HS-5 (cell line): ENCODE measurements at regions not wholly inside any gene's neighbourhood (a gene's known extent, or its start where the extent isn't known, plus 50 kb on each side); places are given as distances from the start of the nearest gene placed in this dataset.

ENCODE experiments used
- DNase-seq: peaks from one replicate; pipeline ENCODE4 v3.0.0-alpha.2; 2012; ENCODE audit warnings: low read depth

DNA sequence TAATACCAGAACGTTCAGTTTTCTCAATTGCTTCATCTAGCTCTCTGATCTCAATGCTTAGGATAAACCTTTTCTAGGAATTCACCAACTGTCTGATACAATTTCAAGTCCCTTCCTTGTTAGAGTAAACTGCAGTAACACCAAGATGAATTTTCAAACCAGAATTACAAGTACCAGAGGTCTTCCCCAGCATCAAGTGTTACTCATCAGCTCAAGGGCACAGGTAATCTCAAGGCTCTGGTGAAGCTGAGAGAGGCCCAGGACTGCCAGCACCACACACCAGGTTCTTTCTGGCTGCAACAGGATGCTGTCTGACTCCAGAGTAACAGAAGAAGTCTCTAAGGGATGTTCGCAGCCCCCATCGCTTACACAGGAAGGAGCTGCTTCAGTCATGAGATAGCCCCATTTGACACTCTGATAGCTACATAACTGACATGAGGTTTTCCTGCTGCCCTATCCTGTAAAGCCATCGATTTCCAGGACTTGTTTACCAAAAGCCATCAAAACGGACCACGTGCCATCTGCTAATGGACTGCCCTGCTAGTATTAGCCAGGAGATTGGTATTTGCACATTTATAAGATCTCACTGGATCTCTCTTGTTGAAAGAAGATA lies 549.4 kb downstream of the UTRN start:
- DNase-seq, result no peak

DNA sequence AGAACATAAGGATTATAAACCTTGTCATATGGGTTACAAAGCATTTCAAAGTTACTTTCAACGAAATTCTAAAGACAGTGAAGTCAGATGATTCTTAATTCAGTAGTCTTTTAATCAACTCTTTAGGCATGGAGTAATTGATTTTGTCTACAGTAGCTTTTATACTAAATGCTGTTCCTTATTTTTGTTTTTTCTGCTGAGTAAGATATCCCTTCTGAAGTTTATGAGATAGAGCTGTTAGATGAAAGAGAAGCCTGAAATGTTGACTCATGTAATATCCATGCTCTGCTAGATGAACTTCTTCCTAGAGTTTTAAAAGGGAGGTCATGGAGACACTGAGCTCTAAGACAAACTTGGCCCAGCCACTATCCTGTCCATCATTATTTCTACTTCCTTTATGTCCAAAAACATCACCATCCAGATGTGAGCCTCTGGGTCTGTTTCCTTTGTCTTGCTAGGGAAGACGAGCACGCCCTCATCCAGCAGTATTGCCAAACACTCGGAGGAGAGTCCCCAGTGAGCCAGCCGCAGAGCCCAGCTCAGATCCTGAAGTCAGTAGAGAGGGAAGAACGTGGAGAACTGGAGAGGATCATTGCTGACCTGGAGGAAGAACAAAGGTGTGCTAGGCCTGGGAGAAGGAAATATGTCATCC lies 550.3 kb downstream of the UTRN start:
- no peak for DNase-seq

DNA sequence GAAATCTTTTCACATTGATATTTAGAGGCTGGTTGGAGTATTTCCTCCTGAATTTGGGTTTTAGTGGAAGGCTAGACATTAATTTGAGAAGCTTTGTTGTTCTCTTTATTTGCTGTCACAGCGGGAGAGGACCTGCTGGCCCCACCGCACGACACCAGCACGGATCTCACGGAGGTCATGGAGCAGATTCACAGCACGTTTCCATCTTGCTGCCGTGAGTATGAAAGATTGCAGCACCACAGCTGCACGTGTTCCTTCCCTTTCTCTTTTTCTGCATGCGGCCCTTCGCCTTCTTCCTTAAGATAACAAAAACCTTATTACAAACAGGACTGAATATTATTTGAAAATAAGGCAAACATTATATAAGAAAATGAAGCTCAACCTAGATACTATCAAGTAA lies 555.5 kb downstream of the UTRN start:
- no peak for DNase-seq

DNA sequence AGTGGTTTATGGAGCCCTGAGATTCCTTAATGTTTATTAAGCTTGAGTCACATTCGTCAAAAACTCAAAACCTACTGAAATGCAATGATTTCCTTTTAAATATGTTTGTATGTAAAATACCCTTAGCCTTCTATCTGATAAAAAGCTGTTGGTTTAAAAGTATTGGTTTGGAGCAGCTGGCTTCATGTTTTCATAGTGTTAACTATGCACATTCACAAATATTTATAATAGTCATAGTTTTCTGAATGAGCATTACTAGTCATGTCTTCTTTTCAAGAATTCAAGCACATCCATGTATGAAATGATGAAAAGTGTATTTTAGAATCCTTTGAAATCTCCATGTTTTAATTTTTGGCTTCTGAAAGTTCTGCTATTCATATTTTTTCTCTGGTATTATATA lies 558.6 kb downstream of the UTRN start:
- no peak for DNase-seq

DNA sequence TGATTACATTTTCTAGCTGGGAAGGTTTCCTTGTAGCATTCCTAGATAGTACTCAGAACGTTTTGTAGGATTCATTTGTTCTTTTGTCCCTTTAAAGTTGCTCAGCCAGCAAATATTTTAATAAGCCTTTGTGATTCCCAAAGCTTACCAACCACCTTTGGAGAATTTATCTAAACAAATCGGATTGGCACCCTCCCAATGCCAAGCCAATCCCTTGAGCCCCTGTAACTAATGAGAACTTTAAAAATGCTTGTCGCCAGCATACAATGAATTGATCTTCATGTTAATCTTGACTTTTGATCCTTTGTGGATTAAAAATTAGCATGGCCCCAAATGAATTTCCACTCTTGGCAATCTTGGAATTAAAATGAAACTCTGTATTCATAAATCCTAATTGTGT lies 559.5 kb downstream of the UTRN start:
- no peak for DNase-seq

DNA sequence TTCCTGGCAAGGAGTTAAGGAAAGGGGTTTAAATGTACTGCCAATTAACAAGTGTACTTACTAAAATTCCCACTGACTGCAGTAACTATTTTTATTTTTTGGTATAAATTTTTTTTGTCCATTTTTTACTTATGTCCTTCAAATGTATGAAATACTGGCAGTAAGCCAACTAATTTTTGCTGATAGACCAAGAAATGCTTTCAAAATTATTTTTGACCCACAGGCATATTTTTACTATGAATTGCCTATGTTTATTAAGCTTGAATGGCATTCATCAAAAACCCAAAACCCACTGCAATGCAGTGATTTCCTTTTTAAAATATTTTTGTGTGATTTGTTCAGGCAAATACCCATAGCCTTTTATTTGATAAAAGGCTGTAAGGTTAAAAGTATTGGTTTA lies 560.1 kb downstream of the UTRN start:
- DNase-seq, result peak; percentile 6

DNA sequence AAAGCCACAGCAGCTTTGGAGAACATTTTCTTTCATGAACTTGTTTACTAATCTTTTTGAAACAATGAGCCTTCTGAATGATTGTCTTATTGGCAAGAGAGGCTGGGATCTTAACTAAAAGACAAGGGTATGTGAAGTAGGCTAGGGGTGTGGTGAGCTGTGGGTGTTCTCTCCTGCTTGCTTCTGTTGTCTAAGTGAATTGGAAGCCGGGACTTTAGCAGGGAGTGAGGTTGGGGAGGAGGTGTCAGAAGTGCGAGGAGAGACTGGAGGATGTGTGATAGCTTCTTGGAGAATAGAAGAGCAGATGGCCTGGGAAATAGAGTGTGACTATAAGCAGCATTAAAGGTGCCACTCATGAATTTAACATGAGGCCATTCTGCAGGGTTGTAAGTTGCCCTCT lies 562.8 kb downstream of the UTRN start:
- no peak for DNase-seq

DNA sequence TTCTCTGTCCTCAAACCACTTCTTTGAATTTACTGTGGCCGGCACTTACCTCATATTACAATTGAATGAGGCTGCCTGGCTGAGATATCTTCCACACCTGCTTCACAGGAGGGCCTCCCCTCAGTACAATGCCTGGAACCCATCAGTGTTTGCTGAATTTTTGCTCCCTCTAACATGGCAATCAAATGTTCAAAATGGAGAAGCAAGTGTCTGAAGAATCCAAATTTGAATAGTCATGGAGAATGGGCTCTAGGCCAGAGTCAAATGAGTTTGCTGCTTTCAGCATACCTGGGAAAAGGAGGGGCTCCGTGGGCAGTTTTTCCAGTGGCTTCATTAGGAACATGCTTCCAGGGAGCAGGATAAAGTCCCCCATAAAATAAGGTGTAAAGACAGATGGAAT lies 564.8 kb downstream of the UTRN start:
- no peak for DNase-seq

DNA sequence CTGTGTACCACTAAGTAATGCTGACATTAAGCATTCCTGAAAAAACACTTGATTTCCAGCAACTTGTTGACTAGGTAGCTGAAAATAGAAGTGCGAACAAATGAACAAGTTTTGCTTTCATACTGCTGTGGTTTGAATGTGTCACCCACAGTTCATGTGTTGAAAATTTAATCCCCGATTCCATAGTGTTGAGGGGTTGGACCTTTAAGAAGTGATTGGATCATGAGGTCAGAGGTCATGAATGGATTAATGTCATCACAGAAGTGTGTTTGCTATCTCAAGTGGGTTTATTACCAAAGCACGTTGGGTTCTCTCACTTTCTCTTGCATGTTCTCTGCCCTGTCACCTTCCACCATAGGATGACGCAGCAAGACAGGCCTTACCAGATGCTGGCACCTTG lies 568.5 kb downstream of the UTRN start:
- no peak for DNase-seq

DNA sequence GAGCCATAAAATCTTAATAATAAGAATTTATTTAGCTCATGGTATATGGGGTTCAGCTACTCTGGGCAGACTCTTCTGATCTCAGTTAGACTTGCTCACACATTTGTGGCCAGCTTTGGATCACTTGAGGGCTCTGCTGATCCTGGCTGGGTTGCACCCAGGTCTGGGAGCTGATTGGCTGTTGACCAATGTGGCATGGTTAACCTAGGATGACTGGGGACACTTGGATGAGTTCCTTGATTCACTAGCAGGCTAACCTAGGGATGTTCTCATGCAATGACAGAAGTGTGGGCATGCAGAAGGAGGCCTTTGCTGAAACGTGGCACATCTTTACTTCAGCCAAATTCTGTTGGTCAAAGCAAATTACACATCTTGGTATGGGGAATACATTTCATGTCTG lies 569.5 kb downstream of the UTRN start:
- DNase-seq, result no peak

DNA sequence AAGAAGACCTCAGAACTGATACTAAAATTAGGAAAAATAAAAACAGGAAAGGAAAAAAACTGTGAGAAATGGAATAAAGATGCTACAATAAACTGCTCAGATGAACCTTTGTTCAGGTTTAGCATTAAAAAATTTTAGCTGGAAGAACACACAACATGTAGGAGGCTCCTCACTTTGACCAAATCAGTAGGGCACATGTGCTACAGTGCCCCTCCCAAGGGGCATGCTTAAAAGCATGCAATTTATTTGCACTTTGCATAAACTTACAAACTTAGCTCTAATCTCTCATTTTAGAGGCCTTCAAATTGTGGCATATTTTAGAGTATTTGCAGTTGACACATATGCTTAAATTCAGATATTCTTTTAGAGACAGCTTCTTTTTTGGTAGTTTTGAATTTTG lies 570.2 kb downstream of the UTRN start:
- DNase-seq, result no peak

DNA sequence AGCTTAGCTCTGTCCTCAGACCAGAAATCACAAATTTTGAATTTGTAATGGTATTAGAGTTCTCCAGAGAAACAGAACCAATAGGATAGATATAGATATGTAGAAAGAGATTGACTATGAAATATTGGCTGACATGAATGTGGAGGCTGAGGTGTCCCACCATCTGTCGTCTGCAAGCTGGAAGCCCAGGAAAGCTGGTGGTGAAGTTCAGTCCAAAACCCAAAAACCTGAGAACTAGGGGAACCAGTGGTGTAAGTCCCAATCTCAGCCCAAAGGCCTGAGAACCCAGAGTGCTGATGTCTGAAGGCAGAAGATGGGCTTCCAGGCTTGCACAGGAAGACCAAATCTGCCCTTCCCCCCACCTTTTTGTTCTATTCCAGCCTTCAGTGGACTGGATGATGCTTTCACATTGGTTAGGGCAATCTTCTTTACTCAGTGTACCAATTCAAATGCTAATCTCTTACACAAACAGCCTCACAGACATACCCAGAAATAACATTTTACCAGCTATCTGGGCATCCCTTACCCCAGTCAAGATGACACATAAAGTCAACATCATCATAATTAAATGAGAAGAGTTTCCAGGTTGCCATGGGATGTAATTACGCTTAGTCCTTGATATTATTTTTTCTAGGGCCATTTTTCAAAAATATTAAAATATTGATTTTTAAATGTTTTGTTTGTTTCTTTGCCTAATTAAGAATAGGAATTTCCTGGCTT lies 570.8 kb downstream of the UTRN start:
- no peak for DNase-seq

DNA sequence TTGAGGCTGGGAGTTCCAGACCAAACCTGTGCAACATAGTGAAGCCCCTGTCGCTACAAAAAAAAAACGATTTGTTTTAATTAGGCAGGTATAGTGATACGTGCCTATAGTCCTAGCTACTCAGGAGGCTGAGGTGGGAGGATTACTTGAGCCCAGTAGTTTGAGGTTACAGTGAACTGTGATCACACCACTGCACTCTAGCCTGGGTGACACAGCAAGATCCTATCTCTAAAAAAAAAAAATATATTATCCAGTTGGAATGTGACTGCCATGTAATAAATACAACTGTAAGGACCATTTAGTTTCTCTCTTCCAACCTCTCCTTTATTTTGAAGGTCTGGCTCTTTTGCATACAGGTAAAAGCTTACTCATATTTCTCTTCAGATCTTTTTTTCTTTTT lies 571.5 kb downstream of the UTRN start:
- DNase-seq, result no peak

DNA sequence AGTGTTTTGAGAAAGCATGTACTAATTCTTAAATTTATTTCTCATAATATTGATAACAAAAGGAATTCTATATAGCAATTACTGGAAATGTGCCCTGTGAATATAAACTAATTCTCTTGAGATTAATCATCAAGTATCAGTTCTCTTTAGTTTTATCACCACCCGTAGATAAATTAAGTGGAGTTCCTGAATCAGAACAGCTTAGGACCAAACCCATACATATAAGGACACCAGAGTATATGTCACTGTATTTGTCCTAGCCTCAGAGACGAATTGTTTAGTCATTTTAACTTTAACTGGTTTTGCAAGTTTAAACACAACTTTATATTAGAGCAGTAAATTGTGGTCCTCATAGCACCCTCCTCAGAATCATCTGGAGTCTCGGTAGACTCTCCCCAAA lies 572.0 kb downstream of the UTRN start:
- no peak for DNase-seq

DNA sequence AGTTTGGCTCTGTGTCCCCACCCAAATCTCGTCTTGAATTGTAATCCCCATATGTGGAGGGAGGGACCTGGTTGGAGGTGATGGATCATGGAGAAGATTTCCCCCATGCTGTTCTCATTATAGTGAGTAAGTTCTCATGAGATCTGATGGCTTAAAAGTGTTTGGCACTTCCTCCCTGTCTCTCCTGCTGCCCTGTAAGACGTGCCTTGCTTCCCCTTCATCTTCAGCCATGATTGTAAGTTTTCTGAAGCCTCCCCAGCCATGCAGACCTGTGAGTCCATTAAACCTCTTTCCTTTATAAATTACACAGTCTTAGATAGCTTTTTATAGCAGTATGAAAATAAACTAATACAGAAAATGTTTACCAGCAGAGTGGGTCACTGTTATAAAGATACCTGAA lies 577.6 kb downstream of the UTRN start:
- no peak for DNase-seq

DNA sequence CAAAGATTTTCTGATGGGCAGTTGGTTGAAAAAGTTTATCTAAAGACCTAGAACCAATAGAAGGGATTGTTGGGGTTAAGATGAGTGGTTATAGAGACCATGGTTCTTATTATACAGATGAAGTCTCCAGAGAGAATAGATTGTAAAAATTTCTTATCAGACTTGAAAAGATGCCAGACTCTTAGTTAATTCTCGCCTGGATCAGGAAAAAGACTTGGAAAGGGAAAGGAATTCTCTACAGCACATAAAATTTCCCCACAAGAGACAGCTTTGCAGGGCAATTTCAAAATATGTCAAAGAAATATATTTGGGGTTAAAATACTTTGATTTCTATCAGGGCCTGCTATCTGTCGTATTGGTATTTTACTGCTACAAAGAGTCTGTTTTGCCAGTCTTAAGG lies 582.6 kb downstream of the UTRN start:
- DNase-seq, result no peak

DNA sequence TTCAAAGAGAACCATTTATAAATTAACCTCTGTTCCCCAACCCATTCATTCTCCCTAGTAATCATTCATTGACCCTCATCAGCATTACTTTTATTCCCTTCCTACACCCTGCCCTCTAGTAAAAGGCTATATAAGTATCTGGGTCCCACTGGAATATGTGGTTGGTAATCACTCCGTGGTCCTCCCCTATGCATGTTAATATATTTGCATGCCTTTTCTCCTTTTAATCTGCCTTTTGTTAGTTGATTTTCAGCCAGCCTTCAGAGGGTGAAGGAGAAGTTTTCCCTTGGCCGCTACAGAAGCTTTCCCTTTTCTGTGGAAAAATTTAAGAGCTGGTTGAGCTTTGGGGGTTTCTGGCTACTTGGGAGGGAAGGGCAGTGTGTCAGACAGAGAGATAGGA lies 585.6 kb downstream of the UTRN start:
- no peak for DNase-seq

DNA sequence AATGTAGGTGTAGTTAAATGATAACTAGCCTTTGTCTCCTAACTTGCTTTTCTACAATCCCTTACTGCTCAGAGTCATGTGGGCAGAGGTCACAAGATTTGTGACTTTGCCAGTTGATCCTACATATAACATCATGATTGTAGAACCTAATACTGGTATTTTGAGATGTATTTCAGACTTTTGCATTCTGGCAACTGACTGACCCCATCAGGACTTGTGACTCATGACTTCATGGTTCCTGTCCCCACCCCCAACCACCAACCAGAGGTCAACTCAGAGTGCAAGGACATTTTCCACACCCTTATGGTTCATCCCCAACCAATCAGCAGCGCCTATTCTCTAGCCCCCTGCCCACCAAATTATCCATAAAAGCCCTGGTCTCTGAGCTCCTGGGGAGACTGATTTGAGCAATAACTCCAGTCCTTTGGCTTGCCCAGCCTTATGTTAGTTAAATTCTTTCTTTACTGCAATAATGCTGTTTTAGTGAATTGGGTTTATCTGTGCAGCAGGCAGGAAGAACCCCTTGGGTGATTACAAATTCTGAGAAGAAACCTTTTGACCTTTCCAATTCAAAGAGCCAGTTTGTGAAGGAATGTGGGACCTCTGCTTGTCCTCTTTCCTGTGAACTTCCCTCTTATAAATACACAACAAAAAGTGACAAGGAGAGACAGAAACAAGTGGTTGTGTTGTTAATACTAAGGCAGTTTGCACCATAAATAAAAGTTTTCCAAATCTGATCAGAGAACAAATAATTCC lies 588.7 kb downstream of the UTRN start:
- DNase-seq, result no peak

DNA sequence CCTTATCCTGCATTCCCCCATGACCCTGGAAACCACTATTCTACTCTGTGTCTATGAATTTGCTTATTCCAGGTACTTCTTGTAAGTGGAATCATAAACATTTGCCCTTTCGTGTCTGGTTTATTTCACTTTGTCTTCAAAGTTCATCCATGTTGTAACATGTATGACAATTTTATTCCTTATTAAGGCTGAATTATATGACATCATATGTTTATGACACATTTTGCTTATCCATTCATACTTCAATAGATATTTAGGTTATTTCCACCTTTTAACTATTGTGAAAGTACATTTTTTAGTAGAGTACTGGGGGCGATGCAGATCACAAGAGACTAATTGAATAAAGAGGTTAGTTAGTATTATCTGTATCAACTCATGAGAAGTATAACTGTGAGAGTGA lies 591.6 kb downstream of the UTRN start:
- no peak for DNase-seq

DNA sequence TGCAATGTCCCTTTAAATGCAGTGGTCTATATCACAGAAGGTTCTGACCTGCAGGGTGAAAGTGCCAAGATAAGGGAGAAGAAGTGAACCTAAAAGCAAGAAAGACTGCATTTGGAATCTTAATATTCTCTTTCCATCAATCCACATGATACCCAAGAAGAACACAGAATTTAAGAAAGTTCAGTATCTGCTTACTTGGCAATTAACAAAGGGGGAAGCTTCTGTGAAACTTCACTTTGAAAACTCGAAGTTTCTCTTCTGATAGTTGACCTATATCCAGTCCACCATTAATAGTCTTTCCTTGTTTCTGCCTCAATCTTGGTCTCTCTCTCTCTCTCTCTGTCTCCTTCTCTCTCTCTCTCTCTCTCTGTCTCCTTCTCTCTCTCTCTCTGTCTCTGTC lies 592.0 kb downstream of the UTRN start:
- no peak for DNase-seq

DNA sequence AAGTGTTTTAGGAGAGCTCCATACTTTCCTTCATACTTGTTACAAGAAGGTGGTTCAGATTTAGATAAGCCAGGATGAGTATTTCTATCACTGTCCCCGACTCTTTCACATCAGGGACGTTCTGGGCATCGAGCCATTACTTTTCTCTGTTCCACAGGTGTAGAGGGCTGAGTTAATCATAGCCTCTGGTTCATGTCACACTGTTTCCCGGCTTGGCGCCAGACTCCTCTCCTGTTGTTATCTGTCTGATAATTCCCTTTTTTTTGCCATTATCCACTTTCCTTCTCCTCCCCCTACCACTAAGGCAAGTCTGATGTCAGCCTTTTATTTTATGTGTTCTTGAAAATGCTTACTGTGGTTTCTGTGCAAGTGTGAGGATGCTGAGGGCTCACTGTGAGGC lies 593.4 kb downstream of the UTRN start:
- no peak for DNase-seq

DNA sequence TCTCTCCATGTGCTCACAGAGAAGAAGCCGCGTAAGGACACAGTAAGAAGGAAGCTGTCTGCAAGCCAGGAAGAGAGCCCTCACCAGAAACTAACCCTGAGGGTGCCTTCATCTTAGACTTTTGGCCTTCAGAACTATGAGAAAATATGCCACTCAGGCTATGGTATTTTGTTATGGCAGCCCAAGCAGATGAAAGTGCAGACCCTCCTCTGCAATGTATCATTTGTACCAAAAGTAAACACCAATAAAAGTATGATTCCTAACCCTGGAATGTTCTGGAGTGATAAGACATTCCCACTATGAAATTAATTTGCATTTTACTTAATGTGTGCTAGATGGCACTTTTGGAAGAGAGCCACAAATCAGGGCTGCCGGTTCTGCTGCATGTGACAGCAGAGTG lies 594.3 kb downstream of the UTRN start:
- DNase-seq, result no peak

DNA sequence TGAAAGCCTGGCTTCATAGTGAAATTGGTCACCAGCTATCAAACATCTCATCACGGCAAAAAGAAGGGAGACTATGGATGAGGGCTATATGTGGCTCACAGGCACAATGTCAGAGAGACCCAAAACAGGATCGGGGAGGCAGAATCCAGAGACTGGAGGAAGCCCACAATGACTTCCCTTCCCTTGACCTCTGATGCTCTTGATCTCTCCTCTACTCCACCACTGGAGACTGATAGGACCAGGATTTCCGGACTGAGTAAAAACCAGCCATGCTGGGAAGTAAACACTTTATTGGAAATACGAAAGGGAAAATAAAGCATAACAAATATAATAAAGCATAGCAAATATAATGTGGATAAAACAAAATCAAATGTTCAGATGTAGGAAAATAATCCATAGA lies 597.3 kb downstream of the UTRN start:
- DNase-seq, result no peak
